ENCODE measurements at regions not wholly inside any gene's neighbourhood (a gene's known extent, or its start where the extent isn't known, plus 50 kb on each side); places are given as distances from the start of the nearest gene placed in this dataset.

DNA sequence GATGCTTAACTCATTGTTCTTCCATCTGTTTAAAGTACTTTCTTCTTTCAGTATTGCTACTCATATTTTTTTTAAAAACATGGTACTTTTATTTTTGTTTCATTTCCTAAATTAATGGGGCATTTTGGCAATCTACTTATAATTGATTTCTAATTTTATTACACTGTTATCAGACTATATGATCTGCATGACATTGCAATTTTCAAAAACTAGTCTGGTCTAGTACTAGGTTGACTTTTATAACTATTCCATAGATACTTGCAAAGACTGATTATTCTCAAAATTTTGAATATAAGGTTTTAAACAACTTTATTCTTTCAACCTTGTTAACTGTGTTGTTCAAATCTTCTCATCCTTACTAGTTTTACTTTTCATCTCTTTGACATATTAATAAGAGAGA is 63.9 kb upstream of the MVB12B start:
- H3K27ac ChIP-seq (ENCODE audit: low read length), result no peak overlapping the region
- no peaks in the 10 kb centered on the region for H3K79me2 ChIP-seq (replicated peaks; ENCODE audit: insufficient read depth, low read length)
- H2AFZ ChIP-seq (ENCODE audit: low read depth, low read length), result no peak overlapping the region
- no peaks in the 10 kb centered on the region for H3K9me3 ChIP-seq (ENCODE audit: low read length)
- no peaks in the 10 kb centered on the region for H3K27me3 ChIP-seq (ENCODE audit: insufficient read depth, low read depth, low read length)
- no peaks in the 10 kb centered on the region for H4K20me1 ChIP-seq (ENCODE audit: insufficient read depth)
- no peaks in the 10 kb centered on the region for H3F3A ChIP-seq (ENCODE audit: insufficient read depth, low read length, poor library complexity, severe bottlenecking)
- no peak overlapping the region for H3K4me2 ChIP-seq (ENCODE audit: low read length)
- no peaks in the 10 kb centered on the region for H3K9me2 ChIP-seq (ENCODE audit: insufficient read depth, low read length)
- TF ChIP-seq, protein P1, sequence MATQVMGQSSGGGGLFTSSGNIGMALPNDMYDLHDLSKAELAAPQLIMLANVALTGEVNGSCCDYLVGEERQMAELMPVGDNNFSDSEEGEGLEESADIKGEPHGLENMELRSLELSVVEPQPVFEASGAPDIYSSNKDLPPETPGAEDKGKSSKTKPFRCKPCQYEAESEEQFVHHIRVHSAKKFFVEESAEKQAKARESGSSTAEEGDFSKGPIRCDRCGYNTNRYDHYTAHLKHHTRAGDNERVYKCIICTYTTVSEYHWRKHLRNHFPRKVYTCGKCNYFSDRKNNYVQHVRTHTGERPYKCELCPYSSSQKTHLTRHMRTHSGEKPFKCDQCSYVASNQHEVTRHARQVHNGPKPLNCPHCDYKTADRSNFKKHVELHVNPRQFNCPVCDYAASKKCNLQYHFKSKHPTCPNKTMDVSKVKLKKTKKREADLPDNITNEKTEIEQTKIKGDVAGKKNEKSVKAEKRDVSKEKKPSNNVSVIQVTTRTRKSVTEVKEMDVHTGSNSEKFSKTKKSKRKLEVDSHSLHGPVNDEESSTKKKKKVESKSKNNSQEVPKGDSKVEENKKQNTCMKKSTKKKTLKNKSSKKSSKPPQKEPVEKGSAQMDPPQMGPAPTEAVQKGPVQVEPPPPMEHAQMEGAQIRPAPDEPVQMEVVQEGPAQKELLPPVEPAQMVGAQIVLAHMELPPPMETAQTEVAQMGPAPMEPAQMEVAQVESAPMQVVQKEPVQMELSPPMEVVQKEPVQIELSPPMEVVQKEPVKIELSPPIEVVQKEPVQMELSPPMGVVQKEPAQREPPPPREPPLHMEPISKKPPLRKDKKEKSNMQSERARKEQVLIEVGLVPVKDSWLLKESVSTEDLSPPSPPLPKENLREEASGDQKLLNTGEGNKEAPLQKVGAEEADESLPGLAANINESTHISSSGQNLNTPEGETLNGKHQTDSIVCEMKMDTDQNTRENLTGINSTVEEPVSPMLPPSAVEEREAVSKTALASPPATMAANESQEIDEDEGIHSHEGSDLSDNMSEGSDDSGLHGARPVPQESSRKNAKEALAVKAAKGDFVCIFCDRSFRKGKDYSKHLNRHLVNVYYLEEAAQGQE (IDR thresholded peaks at IDR 0.05; ENCODE audit: borderline replicate concordance), result no peak
- TF ChIP-seq RAD21 (conservative IDR thresholded peaks at IDR 0.05), result no peak
- TF ChIP-seq SMC3 (conservative IDR thresholded peaks at IDR 0.05; ENCODE audit: poor library complexity), result no peak
- no peak for TF ChIP-seq TAF1 (IDR thresholded peaks at IDR 0.05; ENCODE audit: low read depth)
- TF ChIP-seq, protein P2, sequence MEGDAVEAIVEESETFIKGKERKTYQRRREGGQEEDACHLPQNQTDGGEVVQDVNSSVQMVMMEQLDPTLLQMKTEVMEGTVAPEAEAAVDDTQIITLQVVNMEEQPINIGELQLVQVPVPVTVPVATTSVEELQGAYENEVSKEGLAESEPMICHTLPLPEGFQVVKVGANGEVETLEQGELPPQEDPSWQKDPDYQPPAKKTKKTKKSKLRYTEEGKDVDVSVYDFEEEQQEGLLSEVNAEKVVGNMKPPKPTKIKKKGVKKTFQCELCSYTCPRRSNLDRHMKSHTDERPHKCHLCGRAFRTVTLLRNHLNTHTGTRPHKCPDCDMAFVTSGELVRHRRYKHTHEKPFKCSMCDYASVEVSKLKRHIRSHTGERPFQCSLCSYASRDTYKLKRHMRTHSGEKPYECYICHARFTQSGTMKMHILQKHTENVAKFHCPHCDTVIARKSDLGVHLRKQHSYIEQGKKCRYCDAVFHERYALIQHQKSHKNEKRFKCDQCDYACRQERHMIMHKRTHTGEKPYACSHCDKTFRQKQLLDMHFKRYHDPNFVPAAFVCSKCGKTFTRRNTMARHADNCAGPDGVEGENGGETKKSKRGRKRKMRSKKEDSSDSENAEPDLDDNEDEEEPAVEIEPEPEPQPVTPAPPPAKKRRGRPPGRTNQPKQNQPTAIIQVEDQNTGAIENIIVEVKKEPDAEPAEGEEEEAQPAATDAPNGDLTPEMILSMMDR (IDR thresholded peaks at IDR 0.05; ENCODE audit: poor library complexity, severe bottlenecking), result no peak
- no peak for TF ChIP-seq EZH2 (IDR thresholded peaks at IDR 0.05; ENCODE audit: borderline replicate concordance, insufficient read depth, low read length, poor library complexity, severe bottlenecking)
- no peak for TF ChIP-seq MXI1 (conservative IDR thresholded peaks at IDR 0.05; ENCODE audit: poor library complexity, severe bottlenecking)
- TF ChIP-seq EP300 (conservative IDR thresholded peaks at IDR 0.05; ENCODE audit: poor library complexity, severe bottlenecking), result no peak
- no peak for TF ChIP-seq POLR2AphosphoS5 (IDR thresholded peaks at IDR 0.05)
- no peaks in the 10 kb centered on the region for H3K36me3 ChIP-seq (ENCODE audit: insufficient read depth, low read length)
- no peak overlapping the region for H3K9ac ChIP-seq (ENCODE audit: low read length)
- no peak overlapping the region for H3K4me3 ChIP-seq (ENCODE audit: low read length)

DNA sequence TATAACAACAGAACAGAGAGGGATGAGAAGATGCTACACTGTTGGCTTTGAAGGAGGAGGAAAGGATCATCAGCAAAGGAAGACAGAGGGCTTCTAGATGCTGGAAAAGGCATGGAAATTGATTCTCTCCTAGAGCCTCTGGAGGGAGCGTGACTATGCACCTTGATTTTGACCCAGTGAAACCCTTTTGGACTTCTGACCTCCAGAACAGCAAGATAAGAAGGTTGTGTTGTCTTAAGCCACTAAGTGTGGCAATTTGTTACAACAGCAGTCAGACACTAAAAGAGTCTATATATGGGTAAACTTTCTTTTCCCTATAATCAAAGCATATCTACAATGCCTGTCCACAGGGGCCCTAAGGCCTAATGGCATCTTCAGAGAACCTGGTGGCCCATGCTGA is 56.1 kb upstream of the MVB12B start:
- Histone ChIP-seq H3K9me2 (ENCODE audit: insufficient read depth, low read length) (no peaks in the 10 kb centered on the region), H2AFZ (ENCODE audit: low read depth, low read length) (no peak overlapping the region), H3K4me2 (ENCODE audit: low read length) (no peak overlapping the region), H4K20me1 (ENCODE audit: insufficient read depth) (no peaks in the 10 kb centered on the region), H3K27me3 (ENCODE audit: insufficient read depth, low read depth, low read length) (no peaks in the 10 kb centered on the region), H3K4me3 (ENCODE audit: low read length) (no peak overlapping the region), H3K27ac (ENCODE audit: low read length) (no peak overlapping the region), H3F3A (ENCODE audit: insufficient read depth, low read length, poor library complexity, severe bottlenecking) (no peaks in the 10 kb centered on the region), H3K9ac (ENCODE audit: low read length) (no peak overlapping the region), H3K9me3 (ENCODE audit: low read length) (no peaks in the 10 kb centered on the region), H3K79me2 (replicated peaks; ENCODE audit: insufficient read depth, low read length) (no peaks in the 10 kb centered on the region), H3K36me3 (ENCODE audit: insufficient read depth, low read length) (no peaks in the 10 kb centered on the region)
- TF ChIP-seq TAF1 (IDR thresholded peaks at IDR 0.05; ENCODE audit: low read depth) (no peak), EP300 (conservative IDR thresholded peaks at IDR 0.05; ENCODE audit: poor library complexity, severe bottlenecking) (no peak), SMC3 (conservative IDR thresholded peaks at IDR 0.05; ENCODE audit: poor library complexity) (no peak), MXI1 (conservative IDR thresholded peaks at IDR 0.05; ENCODE audit: poor library complexity, severe bottlenecking) (no peak)
- TF ChIP-seq, protein P1 (IDR thresholded peaks at IDR 0.05; ENCODE audit: borderline replicate concordance), result no peak
- TF ChIP-seq, protein P2 (IDR thresholded peaks at IDR 0.05; ENCODE audit: poor library complexity, severe bottlenecking), result no peak
